ENCODE measurements at regions not wholly inside any gene's neighbourhood (a gene's known extent, or its start where the extent isn't known, plus 50 kb on each side); places are given as distances from the start of the nearest gene placed in this dataset.
"Not testable (repeated sequence)": the region's sequence is repeated elsewhere in the genome, so short reads cannot be mapped to it uniquely, and the experiment has no call there.

GRCh38 chr13:59439776-59440428 lies 723.8 kb downstream of the DIAPH3 start:
- ChIA-PET POLR2A (no interaction called here), CTCF (interaction anchor here (1.6 kb wide), 1 partner anchor 238 kb away, joined by 5 read pairs; no protein-coding TSS in a partner anchor)
- no peaks in the 10 kb centered on the region for H3K79me2 ChIP-seq (ENCODE audit: insufficient read depth)
- WGBS (ENCODE audit: low lambda C conversion rate) = 77% methylated on average over 18 of the region's 29 CpGs
- no peaks in the 10 kb centered on the region for H3K36me3 ChIP-seq (replicated peaks in 1 of 2; ENCODE audit: control insufficient read depth in 1 of 2, insufficient read depth in 2 of 2, low read length in 1 of 2)
- H3K4me3 ChIP-seq (ENCODE audit: low read depth in 2 of 2, low read length in 1 of 2) = no peak overlapping the region
- peaks cover 5% of the 10 kb centered on the region for H3F3A ChIP-seq (replicated peaks; ENCODE audit: insufficient read depth)
- H3K27me3 ChIP-seq (ENCODE audit: insufficient read depth) = no peaks in the 10 kb centered on the region
- no peaks in the 10 kb centered on the region for H4K20me1 ChIP-seq (ENCODE audit: insufficient read depth)
- TF ChIP-seq FOXM1 (IDR thresholded peaks at IDR 0.05; ENCODE audit: low read depth) (no peak), GATA2 (CRISPR knock-in tag; IDR thresholded peaks at IDR 0.05) (no peak), TEAD4 (IDR thresholded peaks at IDR 0.05; ENCODE audit: borderline replicate concordance, insufficient read depth) (no peak), RAD21 (IDR thresholded peaks at IDR 0.05; ENCODE audit: low read length) (no peak), TAF1 (IDR thresholded peaks at IDR 0.05; ENCODE audit: borderline replicate concordance, low read depth, low read length) (no peak), FOSL2 (IDR thresholded peaks at IDR 0.05; ENCODE audit: borderline replicate concordance, low read depth) (no peak), NFIC (IDR thresholded peaks at IDR 0.05; ENCODE audit: borderline replicate concordance) (no peak), ELF1 (IDR thresholded peaks at IDR 0.05) (no peak)
- TF ChIP-seq, protein P1, sequence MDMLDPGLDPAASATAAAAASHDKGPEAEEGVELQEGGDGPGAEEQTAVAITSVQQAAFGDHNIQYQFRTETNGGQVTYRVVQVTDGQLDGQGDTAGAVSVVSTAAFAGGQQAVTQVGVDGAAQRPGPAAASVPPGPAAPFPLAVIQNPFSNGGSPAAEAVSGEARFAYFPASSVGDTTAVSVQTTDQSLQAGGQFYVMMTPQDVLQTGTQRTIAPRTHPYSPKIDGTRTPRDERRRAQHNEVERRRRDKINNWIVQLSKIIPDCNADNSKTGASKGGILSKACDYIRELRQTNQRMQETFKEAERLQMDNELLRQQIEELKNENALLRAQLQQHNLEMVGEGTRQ (IDR thresholded peaks at IDR 0.05; ENCODE audit: borderline replicate concordance, low read depth, low read length) = no peak
- TF ChIP-seq, protein P2, sequence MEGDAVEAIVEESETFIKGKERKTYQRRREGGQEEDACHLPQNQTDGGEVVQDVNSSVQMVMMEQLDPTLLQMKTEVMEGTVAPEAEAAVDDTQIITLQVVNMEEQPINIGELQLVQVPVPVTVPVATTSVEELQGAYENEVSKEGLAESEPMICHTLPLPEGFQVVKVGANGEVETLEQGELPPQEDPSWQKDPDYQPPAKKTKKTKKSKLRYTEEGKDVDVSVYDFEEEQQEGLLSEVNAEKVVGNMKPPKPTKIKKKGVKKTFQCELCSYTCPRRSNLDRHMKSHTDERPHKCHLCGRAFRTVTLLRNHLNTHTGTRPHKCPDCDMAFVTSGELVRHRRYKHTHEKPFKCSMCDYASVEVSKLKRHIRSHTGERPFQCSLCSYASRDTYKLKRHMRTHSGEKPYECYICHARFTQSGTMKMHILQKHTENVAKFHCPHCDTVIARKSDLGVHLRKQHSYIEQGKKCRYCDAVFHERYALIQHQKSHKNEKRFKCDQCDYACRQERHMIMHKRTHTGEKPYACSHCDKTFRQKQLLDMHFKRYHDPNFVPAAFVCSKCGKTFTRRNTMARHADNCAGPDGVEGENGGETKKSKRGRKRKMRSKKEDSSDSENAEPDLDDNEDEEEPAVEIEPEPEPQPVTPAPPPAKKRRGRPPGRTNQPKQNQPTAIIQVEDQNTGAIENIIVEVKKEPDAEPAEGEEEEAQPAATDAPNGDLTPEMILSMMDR (IDR thresholded peaks at IDR 0.05) = no peak
- DNase-seq = no peak
- H3K4me1 ChIP-seq (ENCODE audit: control insufficient read depth in 1 of 2, insufficient read depth in 2 of 2, low read depth in 1 of 2, low read length in 1 of 2) = peaks cover 13 to 17% of the 10 kb centered on the region in 2 experiments; a peak in 3 of 4 replicates
- no peaks in the 10 kb centered on the region for H3K9me3 ChIP-seq
- H3K9me2 ChIP-seq = no peaks in the 10 kb centered on the region
- no peak overlapping the region for H3K4me2 ChIP-seq
- no peak overlapping the region for H2AFZ ChIP-seq (ENCODE audit: low read depth)
- no peak overlapping the region for H3K9ac ChIP-seq
- H3K27ac ChIP-seq (ENCODE audit: low read depth in 2 of 2, low read length in 1 of 2) = no peak overlapping the region

DNA sequence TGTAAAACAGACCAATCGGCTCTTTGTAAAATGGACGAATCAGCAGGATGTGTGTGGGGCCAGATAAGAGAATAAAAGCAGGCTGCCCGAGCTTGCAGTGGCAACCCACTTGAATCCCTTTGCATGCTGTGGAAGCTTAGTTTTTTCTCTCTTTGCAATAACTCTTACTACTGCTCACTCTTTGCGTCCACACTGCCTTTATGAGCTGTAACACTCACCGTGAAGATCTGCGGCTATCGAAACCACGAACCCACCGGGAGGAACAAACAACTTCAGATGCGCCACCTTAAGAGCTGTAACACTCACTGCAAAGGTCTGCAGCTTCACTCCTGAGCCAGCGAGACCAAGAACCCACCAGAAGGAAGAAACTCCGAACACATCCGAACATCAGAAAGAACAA lies 722.7 kb downstream of the DIAPH3 start:
- H2AFZ ChIP-seq (ENCODE audit: low read depth); H3K79me2 ChIP-seq (ENCODE audit: insufficient read depth); DNase-seq; H3K9ac ChIP-seq; H3K27ac ChIP-seq (ENCODE audit: low read depth in 2 of 2, low read length in 1 of 2); H3K36me3 ChIP-seq (replicated peaks in 1 of 2; ENCODE audit: control insufficient read depth in 1 of 2, insufficient read depth in 2 of 2, low read length in 1 of 2); H3F3A ChIP-seq (replicated peaks; ENCODE audit: insufficient read depth); H3K4me3 ChIP-seq (ENCODE audit: low read depth in 2 of 2, low read length in 1 of 2); H4K20me1 ChIP-seq (ENCODE audit: insufficient read depth); H3K27me3 ChIP-seq (ENCODE audit: insufficient read depth); POLR2A ChIA-PET; H3K4me2 ChIP-seq; H3K9me2 ChIP-seq; H3K9me3 ChIP-seq: not testable (repeated sequence)
- WGBS (ENCODE audit: low lambda C conversion rate) = 69% methylated on average over 12 of the region's 13 CpGs
- H3K4me1 ChIP-seq (ENCODE audit: control insufficient read depth in 1 of 2, insufficient read depth in 2 of 2, low read depth in 1 of 2, low read length in 1 of 2) = peaks cover 15 to 20% of the 10 kb centered on the region in 2 experiments; a peak in 3 of 4 replicates
- CTCF ChIA-PET = interaction anchor here (1.0 to 3.0 kb wide), 2 partner anchors 50 to 58 kb away, joined by 3 to 9 read pairs; no protein-coding TSS in a partner anchor
